H54 (cell line): ENCODE measurements at regions not wholly inside any gene's neighbourhood (a gene's known extent, or its start where the extent isn't known, plus 50 kb on each side); places are given as distances from the start of the nearest gene placed in this dataset.
A peak's percentile ranks its signal among the peaks of the same experiment; 100 is the strongest.

Experiments
- DNase-seq: peaks from one replicate; pipeline ENCODE4 v3.0.0; 2011; ENCODE audit warnings: low spot score, mixed read lengths; ENCODE audit not compliant: insufficient read length
- FAIRE-seq: peaks from 3 replicates; lab custom pipeline; 2011; peaks lifted over from hg19 to GRCh38; lab: Jason Lieb, UNC
- POLR2A ChIP-seq: IDR thresholded peaks from 2 replicates; pipeline ENCODE4 v1.6.1; 2011; ENCODE audit warnings: low read depth, mild to moderate bottlenecking, low read length

DNA sequence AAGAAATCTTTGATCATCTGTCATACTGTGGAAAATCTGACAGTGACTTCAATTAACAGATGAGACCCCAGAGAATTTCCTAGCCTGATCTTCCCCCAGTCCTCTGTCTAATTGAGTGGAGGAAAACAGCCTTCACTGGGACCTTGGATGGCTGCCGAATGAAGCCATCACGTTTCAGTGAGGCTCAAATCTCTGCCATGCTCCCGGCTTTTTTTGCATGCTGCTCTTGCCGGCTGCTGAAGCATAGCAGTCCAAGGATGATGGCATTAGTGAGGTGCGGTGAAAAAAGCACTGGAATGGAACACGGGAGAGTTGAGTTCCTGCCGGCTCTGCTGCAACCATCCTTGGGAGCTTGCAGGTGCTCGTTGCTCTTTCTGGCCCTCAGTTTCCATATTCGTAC is 430.5 kb downstream of the SLC4A3 start:
- no peak for DNase-seq
- no peak for TF ChIP-seq POLR2A
- no peak for FAIRE-seq

DNA sequence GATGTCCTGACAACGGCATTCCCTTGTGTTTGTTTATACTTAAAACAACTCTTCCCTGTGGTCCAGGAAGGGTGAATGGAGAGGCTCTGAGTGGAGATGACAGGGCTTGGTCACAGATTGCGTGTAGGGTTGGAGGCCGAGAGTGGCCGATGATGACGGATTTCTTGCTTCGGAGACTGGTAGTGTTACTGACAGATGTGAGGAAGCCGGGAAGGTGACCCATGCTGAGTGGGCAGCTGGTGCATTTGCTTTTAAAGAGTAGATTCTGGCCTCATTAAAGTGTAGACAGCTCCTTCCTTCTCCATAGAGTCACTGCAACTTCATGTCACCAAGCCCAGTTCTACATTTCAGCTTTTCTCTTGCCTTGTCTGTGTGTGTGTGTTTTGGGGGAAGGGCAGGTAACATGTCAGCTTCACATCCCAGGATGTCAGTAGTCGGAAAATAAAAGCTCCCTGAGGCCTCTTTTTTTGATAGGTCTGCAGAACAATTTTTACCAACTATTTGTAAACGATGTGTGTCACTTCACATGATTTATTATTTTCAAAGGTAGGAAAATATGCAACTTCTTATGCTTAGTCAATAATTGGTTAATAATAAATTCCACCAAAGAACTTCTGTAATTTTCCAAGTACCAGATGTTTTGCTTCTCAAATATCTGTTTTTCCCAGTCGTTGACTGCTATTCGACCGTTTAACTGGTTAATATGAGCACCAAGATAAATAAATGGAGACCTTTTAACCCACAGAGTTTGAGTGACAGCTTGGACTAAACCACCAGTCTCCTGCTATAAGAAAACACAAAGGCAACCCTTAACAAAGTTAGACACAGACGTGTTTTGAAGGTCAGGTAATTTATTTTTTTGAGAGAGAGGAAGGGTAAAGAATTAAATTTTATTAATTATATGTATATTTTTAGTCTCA is 436.9 kb downstream of the SLC4A3 start:
- TF ChIP-seq POLR2A, result no peak
- no peak for DNase-seq
- FAIRE-seq, result no peak

DNA sequence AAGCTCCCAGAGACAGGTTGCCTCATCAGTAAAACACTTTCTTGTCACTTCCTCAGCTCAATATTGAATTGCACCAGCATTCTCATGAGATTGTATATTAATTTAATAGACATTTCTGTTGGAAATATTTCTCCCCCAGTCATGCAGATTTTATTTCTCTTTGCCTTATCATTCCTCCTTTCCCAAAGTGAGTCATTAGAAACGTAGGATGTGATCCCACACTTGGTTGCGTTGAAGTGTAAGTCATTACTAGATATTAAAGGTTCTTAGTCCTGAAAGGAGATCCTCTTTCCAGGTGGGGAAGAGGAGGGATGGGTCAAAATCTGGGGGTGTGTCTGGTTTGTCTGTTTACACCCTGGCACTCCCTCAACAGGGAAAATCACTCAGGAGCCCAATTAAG is 438.2 kb downstream of the SLC4A3 start:
- TF ChIP-seq POLR2A, result no peak
- DNase-seq (no peak), FAIRE-seq (no peak)

DNA sequence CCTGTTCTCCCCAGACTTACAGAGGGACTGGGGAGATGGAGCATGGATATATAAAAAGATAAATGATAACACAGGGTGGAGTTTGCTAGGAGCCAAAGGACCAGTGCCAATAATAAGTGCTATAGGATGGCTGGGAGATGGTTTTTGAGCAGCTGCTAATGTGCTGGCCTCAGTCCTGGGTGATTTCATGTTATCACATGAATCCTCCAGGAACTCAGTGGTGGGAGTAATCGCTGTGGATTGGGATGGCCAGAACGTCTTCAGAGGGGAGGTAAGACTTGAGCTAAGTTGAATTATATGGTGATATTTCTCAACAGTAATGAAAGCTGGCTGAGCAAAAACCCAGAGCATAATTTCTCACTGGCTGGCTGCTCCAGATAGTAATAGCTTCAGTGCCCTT is 441.4 kb downstream of the SLC4A3 start:
- DNase-seq (no peak), FAIRE-seq (no peak)
- no peak for TF ChIP-seq POLR2A

DNA sequence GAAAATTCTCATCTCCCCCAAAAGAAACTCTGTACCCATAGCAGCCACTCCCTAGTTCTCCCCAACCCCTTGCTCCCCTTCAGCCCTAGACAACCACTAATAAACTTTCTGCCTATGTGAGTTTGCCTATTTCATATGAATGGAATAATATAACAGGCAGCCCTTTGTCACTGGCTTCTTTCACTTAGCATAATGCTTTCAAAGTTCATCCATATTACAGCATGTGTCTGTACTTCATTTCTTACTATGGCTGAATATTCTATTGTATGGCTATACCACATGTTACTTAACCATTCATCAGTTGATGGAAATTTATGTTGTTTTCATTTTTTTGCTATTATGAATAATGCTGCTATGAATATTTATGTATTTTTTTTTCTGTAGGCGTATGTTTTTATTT is 442.9 kb downstream of the SLC4A3 start:
- no peak for TF ChIP-seq POLR2A
- DNase-seq, result no peak
- FAIRE-seq, result no peak

DNA sequence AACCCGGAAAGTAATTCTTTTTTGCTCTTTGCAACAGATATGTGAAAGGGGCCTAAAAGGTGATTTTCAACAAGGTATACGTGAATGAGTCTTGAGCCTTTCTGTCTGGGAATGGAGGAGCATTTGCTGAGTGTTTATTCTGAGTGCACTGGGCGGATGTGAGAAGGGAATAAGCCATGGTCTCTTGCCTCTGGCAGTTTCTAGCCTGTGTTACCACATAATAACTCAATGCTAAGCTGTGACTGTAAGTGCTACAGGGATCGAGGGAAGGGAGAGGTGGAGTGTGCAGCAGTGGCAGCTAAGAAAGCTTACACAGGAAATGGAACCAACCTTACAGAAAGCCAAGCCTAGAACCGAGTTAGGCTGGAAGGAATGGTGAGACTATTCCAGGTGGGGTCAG is 444.3 kb downstream of the SLC4A3 start:
- no peak for FAIRE-seq
- no peak for DNase-seq
- no peak for TF ChIP-seq POLR2A

DNA sequence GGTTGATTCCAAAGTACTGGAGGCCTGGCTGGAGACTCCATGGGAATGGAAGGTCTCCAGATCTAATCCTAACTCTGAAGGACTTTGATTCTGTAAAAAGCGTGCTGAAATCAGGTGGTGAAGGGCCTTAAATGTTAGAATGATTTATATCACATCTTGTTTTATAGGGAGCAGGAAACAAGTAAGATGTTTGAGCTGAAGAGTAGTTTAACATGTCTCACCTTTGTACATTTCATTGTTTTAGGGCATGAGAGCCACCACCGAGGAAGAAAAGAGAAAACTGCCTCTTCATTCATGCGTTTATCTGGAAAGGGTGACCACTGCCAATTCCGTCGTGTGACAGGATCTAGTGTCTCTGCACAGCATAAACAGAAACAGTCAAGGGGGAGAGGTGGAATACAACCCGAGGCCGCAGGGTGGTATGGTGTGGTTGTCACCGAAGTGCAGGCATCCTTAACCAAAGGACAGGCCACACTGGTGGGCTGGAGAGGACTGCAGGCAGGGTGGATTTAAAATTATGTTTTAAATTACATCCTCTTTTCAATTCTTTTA is 445.3 kb downstream of the SLC4A3 start:
- FAIRE-seq, result no peak
- no peak for TF ChIP-seq POLR2A
- DNase-seq, result no peak

DNA sequence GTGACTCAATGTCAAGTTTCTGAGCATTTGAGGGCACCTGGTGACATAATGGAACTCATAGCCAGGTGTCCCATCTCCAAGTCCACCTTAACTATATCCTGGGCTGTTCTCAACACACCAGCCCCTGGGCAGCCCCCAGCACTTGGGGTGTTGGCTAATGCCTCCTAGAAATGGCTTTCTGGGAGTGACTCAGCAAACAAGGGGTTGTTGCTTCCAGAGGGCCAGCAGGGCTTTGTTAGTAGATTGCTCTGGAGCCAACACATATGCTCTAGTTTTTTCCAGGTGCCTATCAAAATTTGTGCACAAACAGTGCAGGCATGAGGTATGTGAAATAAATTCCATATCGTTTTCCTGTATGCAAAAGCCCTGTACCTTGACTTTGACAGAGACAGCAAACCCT is 448.4 kb downstream of the SLC4A3 start:
- FAIRE-seq (no peak), DNase-seq (no peak)
- TF ChIP-seq POLR2A, result no peak

DNA sequence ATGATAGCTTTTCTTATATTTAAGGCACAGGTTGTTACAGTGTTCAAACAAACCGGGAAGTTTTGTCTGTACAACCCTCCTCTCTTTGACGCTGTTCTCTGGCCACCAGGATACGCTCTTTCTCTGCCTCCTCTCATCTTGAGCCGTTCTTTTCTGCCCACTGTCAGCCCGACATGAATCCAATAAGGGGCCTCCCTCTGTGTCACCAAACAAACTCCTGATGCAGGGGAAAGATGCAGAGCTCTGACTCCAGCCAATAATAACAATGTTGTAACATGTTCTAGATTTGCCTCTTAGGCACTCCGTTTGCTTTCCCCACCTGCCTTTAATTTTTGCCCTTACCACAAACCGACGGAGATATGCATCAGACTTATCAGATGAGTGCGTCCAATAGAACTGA is 449.3 kb downstream of the SLC4A3 start:
- FAIRE-seq, result no peak
- DNase-seq, result no peak
- no peak for TF ChIP-seq POLR2A

DNA sequence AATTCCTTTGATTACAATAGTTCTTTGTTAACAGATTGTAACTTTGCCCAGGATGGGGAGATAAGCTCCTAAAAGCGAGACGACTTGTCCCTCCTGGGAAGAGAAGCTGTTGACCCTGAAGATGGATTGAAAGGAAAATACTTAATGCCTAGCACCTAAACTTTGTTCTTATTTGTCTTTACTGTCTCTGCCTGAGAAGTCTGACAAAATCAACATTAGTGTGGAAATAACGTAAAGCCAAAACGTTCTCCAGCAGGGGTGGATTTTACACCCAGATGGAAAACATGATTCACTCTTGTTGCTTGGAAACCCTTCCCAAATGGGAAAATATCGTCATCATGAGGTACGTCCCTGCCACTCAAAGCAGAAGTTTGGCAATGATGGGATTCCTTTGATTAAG is 450.1 kb downstream of the SLC4A3 start:
- DNase-seq (peak; percentile 6), FAIRE-seq (no peak)
- TF ChIP-seq POLR2A, result no peak

DNA sequence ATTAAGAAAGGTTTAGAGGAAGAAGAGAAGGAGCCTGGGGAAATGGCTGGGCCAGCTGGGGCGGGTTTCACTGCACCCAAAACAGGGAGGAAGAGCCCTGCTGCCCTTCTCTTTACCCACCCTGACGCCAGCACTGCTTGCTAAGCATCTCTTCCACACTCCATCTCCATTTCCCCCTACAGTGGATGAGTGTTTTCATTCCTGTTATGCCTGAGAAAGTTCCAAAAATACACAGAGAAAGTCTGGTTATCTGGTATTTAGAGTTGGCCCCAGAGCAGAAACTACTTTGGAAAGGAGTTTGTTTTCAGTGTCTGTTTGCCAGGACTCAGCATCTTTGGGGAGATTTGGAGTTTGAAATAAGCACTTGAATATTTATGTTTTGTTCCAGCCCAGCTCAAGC is 451.0 kb downstream of the SLC4A3 start:
- FAIRE-seq, result no peak
- no peak for TF ChIP-seq POLR2A
- no peak for DNase-seq

DNA sequence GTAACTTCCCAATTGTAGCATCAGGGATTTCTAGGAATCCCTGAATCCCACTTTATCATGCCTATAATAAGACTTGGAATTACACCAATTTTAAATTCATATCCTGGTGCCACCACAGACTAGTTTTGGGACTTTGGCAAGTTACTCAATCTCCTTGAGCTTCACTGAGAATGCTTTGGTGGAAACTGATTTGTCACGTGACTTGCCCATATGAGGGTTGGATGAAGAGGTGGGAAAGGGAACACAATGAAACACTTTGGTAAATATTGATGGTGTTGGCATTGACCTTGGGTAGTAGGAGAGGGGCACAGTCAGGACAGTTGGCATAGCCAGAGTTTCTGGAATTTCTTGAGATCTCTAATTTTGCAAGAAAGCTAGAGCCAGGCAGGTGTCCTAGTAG is 452.2 kb downstream of the SLC4A3 start:
- DNase-seq (no peak), FAIRE-seq (no peak)
- no peak for TF ChIP-seq POLR2A

DNA sequence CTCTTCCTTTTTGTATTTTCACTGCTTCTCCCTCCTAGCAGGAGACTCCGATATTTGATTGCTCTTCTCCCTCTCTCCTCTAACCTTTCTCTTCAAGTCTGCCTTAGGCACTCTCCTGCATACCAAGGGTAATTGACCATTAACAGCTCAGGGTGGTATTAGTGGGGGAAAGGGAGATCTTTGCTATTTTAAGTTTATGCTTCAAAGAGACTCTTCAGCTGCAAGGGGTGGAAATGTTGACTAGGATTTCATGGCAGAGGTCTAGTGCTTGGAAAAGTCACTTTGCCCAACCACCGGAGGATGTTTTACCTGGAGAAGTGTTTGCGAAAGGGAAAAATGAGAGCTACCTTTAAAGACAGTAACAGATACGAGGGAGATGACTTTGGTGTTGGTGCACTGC is 453.7 kb downstream of the SLC4A3 start:
- FAIRE-seq (no peak), DNase-seq (no peak)
- TF ChIP-seq POLR2A, result no peak

DNA sequence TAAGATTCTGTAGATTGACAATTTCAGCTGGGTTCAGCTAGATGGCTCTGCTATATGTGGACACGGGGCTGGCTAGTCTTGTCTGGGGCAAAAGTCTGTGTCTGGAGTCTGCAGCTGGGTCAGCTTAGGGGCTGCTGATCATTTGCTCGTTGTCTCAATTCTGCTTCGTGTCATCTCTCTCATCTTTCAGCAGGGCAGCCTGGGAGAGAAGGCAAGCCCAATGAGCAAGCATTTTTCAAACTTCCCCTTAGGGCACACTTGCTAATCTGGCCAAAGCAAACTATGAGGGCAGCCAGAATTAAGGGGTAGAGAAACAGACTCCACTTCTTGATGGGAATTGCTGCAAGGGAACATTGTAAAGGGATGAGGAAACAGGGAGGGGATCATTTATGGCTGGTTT is 462.6 kb downstream of the SLC4A3 start:
- DNase-seq, result no peak
- no peak for FAIRE-seq
- TF ChIP-seq POLR2A, result no peak

DNA sequence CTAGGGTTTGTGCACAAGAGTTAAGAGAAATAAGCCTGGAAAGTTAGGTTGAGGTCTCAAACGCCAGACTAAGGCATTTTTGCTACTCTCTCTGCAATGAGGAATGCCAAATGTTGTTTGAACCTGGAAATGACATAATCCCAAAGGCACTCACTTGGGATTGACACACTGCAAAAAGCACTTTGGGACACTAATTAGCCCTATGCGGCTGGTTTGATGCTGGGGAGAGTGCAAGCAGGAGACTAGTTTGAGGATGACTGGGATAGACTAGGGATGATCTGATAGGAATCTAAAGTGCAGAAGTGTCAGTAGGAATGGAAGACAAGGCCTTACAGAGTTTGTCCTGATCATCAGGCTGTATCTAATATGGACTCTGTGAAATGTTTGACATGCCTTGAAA is 469.0 kb downstream of the SLC4A3 start:
- DNase-seq, result no peak
- TF ChIP-seq POLR2A, result no peak
- FAIRE-seq, result no peak
